ENCODE measurements at regions not wholly inside any gene's neighbourhood (a gene's known extent, or its start where the extent isn't known, plus 50 kb on each side); places are given as distances from the start of the nearest gene placed in this dataset.

DNA sequence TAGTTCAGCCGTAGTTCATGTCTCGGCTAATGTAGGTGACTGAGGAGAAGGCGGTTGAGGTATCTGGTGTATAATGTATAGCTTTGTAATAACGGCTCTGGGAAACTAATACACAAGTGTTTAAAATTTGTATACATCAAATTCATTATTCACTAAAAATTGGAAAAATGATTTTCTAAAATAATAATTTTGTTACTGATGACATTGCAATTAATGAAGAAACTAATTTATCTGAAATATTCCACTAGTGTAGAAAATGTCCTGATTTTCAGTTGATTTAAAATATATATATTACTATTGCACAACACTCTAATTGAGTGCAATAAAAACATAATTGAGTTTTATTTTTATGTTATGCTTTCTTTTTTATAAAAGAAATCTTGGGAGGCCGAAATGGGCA lies 823.0 kb downstream of the TAF11L14 start:
- no peak overlapping the region for H2AFZ ChIP-seq (ENCODE audit: insufficient read depth, low read depth, low read length, poor library complexity, severe bottlenecking)

DNA sequence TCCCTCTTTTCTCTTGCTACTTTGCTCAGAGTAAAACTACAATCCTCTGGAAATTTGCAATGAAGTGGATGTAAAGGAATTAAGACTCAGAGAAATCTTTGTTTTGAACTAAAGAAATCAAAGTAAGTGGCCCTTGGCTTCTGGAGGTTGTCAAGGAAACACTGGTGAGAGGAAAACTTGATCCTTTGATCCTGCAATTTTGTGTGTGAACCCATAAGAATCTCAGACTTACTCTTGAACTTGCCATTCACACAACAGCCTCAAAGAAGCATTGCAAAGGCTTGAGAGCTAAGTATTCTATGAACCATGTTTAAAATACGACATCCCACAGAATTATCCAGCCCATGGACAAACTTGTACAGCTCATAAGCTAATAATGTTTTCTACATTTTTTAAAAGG lies 827.5 kb downstream of the TAF11L14 start:
- H3K79me2 ChIP-seq (ENCODE audit: insufficient read depth, low read length) = no peaks in the 10 kb centered on the region
- no peaks in the 10 kb centered on the region for H3K4me1 ChIP-seq (ENCODE audit: control insufficient read depth in 1 of 2, insufficient read depth in 2 of 2, low read length in 2 of 2)
- no peak overlapping the region for H3K9ac ChIP-seq (ENCODE audit: insufficient read depth, low read length, poor library complexity, severe bottlenecking)
- H3K4me1 Mint-ChIP-seq = no peaks in the 10 kb centered on the region
- intact Hi-C loops (cut with micrococcal nuclease) = loop anchor here in 1 of 2 donors (10.0 kb wide), 1 partner anchor 233 kb away; no protein-coding TSS in a partner anchor
- H3K27ac Mint-ChIP-seq = no peak overlapping the region
- H3K27me3 ChIP-seq (ENCODE audit: control insufficient read depth in 2 of 2, insufficient read depth in 2 of 2, low read length in 2 of 2) = no peaks in the 10 kb centered on the region
- no peak overlapping the region for H3K4me3 ChIP-seq (replicated peaks in 1 of 3; ENCODE audit: low read depth in 2 of 3, low read length in 3 of 3)
- H3K4me3 Mint-ChIP-seq = no peak overlapping the region
- no peak overlapping the region for H3K27ac ChIP-seq (ENCODE audit: low read depth in 1 of 2, low read length in 2 of 2)
- no peak overlapping the region for H2AFZ ChIP-seq (ENCODE audit: insufficient read depth, low read depth, low read length, poor library complexity, severe bottlenecking)
- peaks cover 0 to 4% (median 0%) of the 10 kb centered on the region in 7 donors for H3K9me3 Mint-ChIP-seq
- peaks cover 0 to 2% (median 0%) of the 10 kb centered on the region in 3 donors for H3K27me3 Mint-ChIP-seq (ENCODE audit: low read depth in 3 of 3)
- H3K36me3 Mint-ChIP-seq = no peaks in the 10 kb centered on the region
- WGBS (ENCODE audit: insufficient coverage) = 80% methylated on average over 1 of the region's 1 CpG
- TF ChIP-seq, protein P1, sequence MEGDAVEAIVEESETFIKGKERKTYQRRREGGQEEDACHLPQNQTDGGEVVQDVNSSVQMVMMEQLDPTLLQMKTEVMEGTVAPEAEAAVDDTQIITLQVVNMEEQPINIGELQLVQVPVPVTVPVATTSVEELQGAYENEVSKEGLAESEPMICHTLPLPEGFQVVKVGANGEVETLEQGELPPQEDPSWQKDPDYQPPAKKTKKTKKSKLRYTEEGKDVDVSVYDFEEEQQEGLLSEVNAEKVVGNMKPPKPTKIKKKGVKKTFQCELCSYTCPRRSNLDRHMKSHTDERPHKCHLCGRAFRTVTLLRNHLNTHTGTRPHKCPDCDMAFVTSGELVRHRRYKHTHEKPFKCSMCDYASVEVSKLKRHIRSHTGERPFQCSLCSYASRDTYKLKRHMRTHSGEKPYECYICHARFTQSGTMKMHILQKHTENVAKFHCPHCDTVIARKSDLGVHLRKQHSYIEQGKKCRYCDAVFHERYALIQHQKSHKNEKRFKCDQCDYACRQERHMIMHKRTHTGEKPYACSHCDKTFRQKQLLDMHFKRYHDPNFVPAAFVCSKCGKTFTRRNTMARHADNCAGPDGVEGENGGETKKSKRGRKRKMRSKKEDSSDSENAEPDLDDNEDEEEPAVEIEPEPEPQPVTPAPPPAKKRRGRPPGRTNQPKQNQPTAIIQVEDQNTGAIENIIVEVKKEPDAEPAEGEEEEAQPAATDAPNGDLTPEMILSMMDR (IDR thresholded peaks at IDR 0.05) = no peak
- no peaks in the 10 kb centered on the region for H3K9me3 ChIP-seq (replicated peaks in 1 of 2; ENCODE audit: control insufficient read depth in 1 of 2, insufficient read depth in 1 of 2, low read length in 2 of 2)
- no peaks in the 10 kb centered on the region for H3K36me3 ChIP-seq (replicated peaks in 1 of 2; ENCODE audit: control insufficient read depth in 1 of 2, insufficient read depth in 2 of 2, low read length in 2 of 2)
- H4K20me1 ChIP-seq (ENCODE audit: insufficient read depth, low read length) = no peaks in the 10 kb centered on the region
- no peak for DNase-seq
- H3K4me2 ChIP-seq (replicated peaks; ENCODE audit: extremely low read depth, low read length, poor library complexity, severe bottlenecking) = no peak overlapping the region

More for the DNA sequence above, 823.0 kb downstream of the TAF11L14 start:
- DNase-seq = no peak
- Histone ChIP-seq H3K4me1 (ENCODE audit: control insufficient read depth in 1 of 2, insufficient read depth in 2 of 2, low read length in 2 of 2) (no peaks in the 10 kb centered on the region), H3K36me3 (replicated peaks in 1 of 2; ENCODE audit: control insufficient read depth in 1 of 2, insufficient read depth in 2 of 2, low read length in 2 of 2) (no peaks in the 10 kb centered on the region), H3K9ac (ENCODE audit: insufficient read depth, low read length, poor library complexity, severe bottlenecking) (no peak overlapping the region), H3K27ac (ENCODE audit: low read depth in 1 of 2, low read length in 2 of 2) (no peak overlapping the region), H3K4me3 (replicated peaks in 1 of 3; ENCODE audit: low read depth in 2 of 3, low read length in 3 of 3) (no peak overlapping the region), H4K20me1 (ENCODE audit: insufficient read depth, low read length) (no peaks in the 10 kb centered on the region), H3K79me2 (ENCODE audit: insufficient read depth, low read length) (no peaks in the 10 kb centered on the region), H3K9me3 (replicated peaks in 1 of 2; ENCODE audit: control insufficient read depth in 1 of 2, insufficient read depth in 1 of 2, low read length in 2 of 2) (no peaks in the 10 kb centered on the region), H3K4me2 (replicated peaks; ENCODE audit: extremely low read depth, low read length, poor library complexity, severe bottlenecking) (no peak overlapping the region), H3K27me3 (ENCODE audit: control insufficient read depth in 2 of 2, insufficient read depth in 2 of 2, low read length in 2 of 2) (no peaks in the 10 kb centered on the region)
- no peaks in the 10 kb centered on the region for H3K36me3 Mint-ChIP-seq
- H3K9me3 Mint-ChIP-seq = peaks cover 0 to 6% (median 2%) of the 10 kb centered on the region in 7 donors
- H3K27me3 Mint-ChIP-seq (ENCODE audit: low read depth in 3 of 3) = peaks cover 0 to 2% (median 2%) of the 10 kb centered on the region in 3 donors
- no peaks in the 10 kb centered on the region for H3K4me1 Mint-ChIP-seq
- no CpG with 5 or more reads among the region's 5 CpGs for WGBS (ENCODE audit: insufficient coverage)
- intact Hi-C loops (cut with micrococcal nuclease) = no loop called here
- TF ChIP-seq, protein P1 (IDR thresholded peaks at IDR 0.05) = no peak
- no peak overlapping the region for H3K4me3 Mint-ChIP-seq
- H3K27ac Mint-ChIP-seq = no peak overlapping the region

All from CD14-positive monocyte (primary cell).